ENCODE measurements at regions not wholly inside any gene's neighbourhood (a gene's known extent, or its start where the extent isn't known, plus 50 kb on each side); places are given as distances from the start of the nearest gene placed in this dataset.

DNA sequence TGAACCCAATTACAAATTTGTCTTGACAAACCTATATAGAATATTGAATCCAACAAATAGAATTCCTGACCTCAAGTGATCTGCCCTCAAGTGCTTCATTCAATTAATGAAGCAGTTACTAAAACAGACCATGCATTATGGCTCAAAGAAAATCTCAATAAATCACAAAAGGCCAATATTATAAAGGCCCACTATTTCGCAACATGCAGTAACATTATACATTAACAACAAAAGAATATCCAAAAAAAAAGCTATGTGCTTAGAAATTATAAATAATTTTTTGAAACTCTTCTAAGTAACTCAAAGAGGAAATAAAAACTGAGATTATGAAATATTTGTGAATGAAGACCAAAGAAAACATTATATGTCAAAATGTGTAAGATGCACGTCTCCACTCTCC is 177.7 kb downstream of the ZNF674 start:
- H3K27ac ChIP-seq = no peak overlapping the region
- H3K4me3 ChIP-seq = no peak overlapping the region
- no peak for TF ChIP-seq CTCF (IDR thresholded peaks at IDR 0.05)
- DNase-seq (ENCODE audit: low spot score) = no peak

DNA sequence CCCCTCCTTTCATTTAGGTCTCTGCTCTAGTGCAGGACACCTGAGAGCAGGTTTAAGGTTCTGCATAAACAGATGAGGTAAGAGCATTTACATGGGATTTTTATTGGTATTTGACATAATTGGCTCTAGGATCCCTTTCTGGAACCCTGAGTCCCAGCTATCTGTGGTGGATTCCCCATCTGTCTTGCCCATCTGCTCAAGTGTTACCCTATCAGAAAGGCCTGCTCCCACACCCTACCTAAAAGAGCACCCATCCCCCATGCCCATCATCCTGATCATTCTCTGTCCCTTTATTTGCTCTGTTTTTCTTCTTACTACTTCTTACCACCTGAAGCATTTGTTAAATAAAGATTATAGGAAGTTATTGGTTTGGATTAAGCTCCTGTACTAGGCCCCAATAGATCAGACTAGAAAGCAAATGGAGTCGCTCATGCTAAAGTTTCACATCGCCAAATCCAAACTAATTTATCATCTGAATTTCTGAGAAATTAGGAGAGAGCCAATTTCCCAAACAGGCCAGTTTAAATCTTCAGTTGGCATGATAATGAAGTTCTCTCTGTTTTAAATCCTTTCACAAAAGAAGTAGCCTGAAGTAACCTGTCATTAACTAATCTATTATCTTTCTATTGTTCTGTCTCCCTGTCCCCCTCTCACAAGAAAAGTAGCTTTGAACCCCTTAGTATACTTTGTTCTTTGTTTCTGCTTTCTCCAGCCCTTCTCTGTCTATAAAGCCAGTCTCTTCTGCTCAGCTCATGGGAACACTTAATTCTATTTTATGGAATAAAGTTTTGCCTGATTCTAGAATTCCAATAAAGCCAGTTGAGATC is 178.6 kb downstream of the ZNF674 start:
- no peak for DNase-seq (ENCODE audit: low spot score)
- H3K4me3 ChIP-seq = no peak overlapping the region
- no peak for TF ChIP-seq CTCF (IDR thresholded peaks at IDR 0.05)
- no peak overlapping the region for H3K27ac ChIP-seq

DNA sequence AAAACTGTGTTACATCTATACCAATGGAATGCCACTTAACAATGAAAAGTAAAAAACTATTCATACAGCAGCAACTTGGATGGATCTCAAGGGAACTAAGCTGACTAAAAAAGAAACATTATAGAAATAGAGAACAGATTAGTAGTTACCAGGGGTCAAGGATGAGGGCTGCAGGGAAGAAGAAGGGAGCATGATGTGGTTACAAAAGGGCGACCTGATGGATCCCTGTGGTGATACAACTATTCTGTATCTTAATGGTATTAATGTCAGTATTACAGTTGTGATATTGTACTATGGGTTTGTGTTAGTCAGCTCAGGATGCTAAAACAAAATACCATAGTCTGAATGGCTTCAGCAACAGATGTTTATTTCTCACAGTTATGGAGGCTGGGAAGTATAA is 190.7 kb downstream of the ZNF674 start:
- DNase-seq (ENCODE audit: low spot score) = no peak
- Histone ChIP-seq H3K4me3 (no peak overlapping the region), H3K27ac (no peak overlapping the region)
- TF ChIP-seq CTCF (IDR thresholded peaks at IDR 0.05) = no peak

- no peak for DNase-seq (ENCODE audit: low spot score)
- TF ChIP-seq CTCF (IDR thresholded peaks at IDR 0.05) = no peak
Observed at GRCh38 chrX:46341767-46342322, 203.4 kb downstream of the ZNF674 start.

DNA sequence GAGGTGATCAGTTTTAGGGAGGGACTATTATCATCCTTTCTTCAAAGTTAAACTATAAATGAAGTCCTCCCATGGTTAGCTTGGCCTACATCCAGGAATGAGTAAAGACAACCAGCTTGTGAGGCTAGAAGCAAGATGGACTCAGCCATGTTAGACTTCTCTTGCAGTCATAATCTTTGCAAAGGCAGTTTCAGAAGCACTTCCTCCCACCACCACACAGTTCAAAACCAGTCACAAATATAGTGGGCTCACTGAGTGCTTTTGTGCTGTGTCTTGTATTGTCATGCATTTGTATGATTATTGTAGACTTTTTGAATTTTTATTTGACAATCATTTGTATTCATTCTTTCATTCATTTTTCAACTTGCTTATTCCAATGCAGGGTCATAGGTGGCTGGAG is 204.5 kb downstream of the ZNF674 start:
- H3K4me3 ChIP-seq = no peak overlapping the region
- no peak overlapping the region for H3K27ac ChIP-seq
- TF ChIP-seq CTCF (IDR thresholded peaks at IDR 0.05) = no peak
- no peak for DNase-seq (ENCODE audit: low spot score)

More at GRCh38 chrX:46341767-46342322, 203.4 kb downstream of the ZNF674 start:
- H3K27ac ChIP-seq = no peak overlapping the region
- H3K4me3 ChIP-seq = no peak overlapping the region

DNA sequence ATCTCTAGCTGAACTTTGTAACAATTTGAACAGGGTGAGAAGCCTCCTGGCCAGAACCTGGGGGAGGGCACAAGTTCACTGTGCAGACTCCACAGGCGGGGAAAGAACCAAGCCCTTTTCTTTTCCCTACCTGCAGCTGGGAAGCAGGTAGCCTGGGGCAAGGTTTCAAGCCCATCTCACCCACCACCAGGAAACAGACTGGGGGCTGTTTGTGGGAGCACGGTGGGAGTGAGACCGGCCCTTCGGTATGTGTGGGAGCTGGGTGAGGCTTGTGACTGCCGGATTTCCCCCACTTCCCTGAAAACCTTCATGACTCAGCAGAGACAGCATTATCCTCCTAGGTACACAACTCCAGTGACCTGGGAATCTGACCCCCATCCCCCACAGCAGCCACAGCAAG is 211.7 kb downstream of the ZNF674 start:
- Histone ChIP-seq H3K27ac (no peak overlapping the region), H3K4me3 (no peak overlapping the region)
- DNase-seq (ENCODE audit: low spot score) = no peak
- no peak for TF ChIP-seq CTCF (IDR thresholded peaks at IDR 0.05)

GRCh38 chrX:46330981-46331380 is 214.2 kb downstream of the ZNF674 start:
- no peak overlapping the region for H3K27ac ChIP-seq
- TF ChIP-seq CTCF (IDR thresholded peaks at IDR 0.05) = no peak
- H3K4me3 ChIP-seq = no peak overlapping the region
- DNase-seq (ENCODE audit: low spot score) = no peak

All from coronary artery (tissue), 2 donors.